ENCODE measurements at regions not wholly inside any gene's neighbourhood (a gene's known extent, or its start where the extent isn't known, plus 50 kb on each side); places are given as distances from the start of the nearest gene placed in this dataset.

- Mint-ChIP-seq H3K36me3 (no peaks in the 10 kb centered on the region), H3K9me3 (no peaks in the 10 kb centered on the region), H3K27ac (no peak overlapping the region)
- ATAC-seq (no peak), DNase-seq (ENCODE audit: low spot score in 2 of 2) (no peak)
These were observed 311.5 kb upstream of the MGAT5 start for GRCh38 chr2:133942398-133942797.

GRCh38 chr2:133943108-133943507 is 310.8 kb upstream of the MGAT5 start:
- DNase-seq (ENCODE audit: low spot score in 2 of 2): no peak
- Mint-ChIP-seq H3K27ac (no peak overlapping the region), H3K9me3 (no peaks in the 10 kb centered on the region), H3K36me3 (no peaks in the 10 kb centered on the region)
- ATAC-seq: no peak

- H3K27ac Mint-ChIP-seq: no peak overlapping the region
These were observed 308.8 kb upstream of the MGAT5 start for GRCh38 chr2:133945089-133945488.

GRCh38 chr2:133947057-133947456 is 306.8 kb upstream of the MGAT5 start:
- no peak overlapping the region for H3K27ac Mint-ChIP-seq
- no peaks in the 10 kb centered on the region for H3K36me3 Mint-ChIP-seq
- no peaks in the 10 kb centered on the region for H3K9me3 Mint-ChIP-seq
- ATAC-seq (no peak), DNase-seq (ENCODE audit: low spot score in 2 of 2) (no peak)

More at GRCh38 chr2:133945089-133945488, 308.8 kb upstream of the MGAT5 start:
- no peak for ATAC-seq
- Mint-ChIP-seq H3K9me3 (no peaks in the 10 kb centered on the region), H3K36me3 (no peaks in the 10 kb centered on the region)
- no peak for DNase-seq (ENCODE audit: low spot score in 2 of 2)

- ATAC-seq: no peak
- no peak for DNase-seq (ENCODE audit: low spot score in 2 of 2)
- H3K36me3 Mint-ChIP-seq: no peaks in the 10 kb centered on the region
- H3K9me3 Mint-ChIP-seq: no peaks in the 10 kb centered on the region
- H3K27ac Mint-ChIP-seq: no peak overlapping the region
These were observed 305.1 kb upstream of the MGAT5 start for GRCh38 chr2:133948610-133949290.

GRCh38 chr2:133949595-133949994 is 304.3 kb upstream of the MGAT5 start:
- no peak for DNase-seq (ENCODE audit: low spot score in 2 of 2)
- no peak for ATAC-seq
- Mint-ChIP-seq H3K27ac (no peak overlapping the region), H3K36me3 (no peaks in the 10 kb centered on the region), H3K9me3 (no peaks in the 10 kb centered on the region)

- H3K9me3 Mint-ChIP-seq: no peaks in the 10 kb centered on the region
- DNase-seq (ENCODE audit: low spot score in 2 of 2): no peak
- H3K36me3 Mint-ChIP-seq: no peaks in the 10 kb centered on the region
- no peak for ATAC-seq
- H3K27ac Mint-ChIP-seq: no peak overlapping the region
These were observed 302.7 kb upstream of the MGAT5 start for GRCh38 chr2:133951209-133951608.

- Mint-ChIP-seq H3K36me3 (no peaks in the 10 kb centered on the region), H3K27ac (peak overlapping the region in 1 of 2 donors; percentile 10), H3K9me3 (no peaks in the 10 kb centered on the region)
- DNase-seq (ENCODE audit: low spot score in 2 of 2) (no peak), ATAC-seq (no peak)
These were observed 301.5 kb upstream of the MGAT5 start for GRCh38 chr2:133952420-133952819.

- Mint-ChIP-seq H3K9me3 (no peaks in the 10 kb centered on the region), H3K27ac (no peak overlapping the region), H3K36me3 (no peaks in the 10 kb centered on the region)
- DNase-seq (ENCODE audit: low spot score in 2 of 2) (no peak), ATAC-seq (no peak)
These were observed 301.0 kb upstream of the MGAT5 start for GRCh38 chr2:133952896-133953295.

GRCh38 chr2:133953524-133953923 is 300.3 kb upstream of the MGAT5 start:
- H3K9me3 Mint-ChIP-seq: no peaks in the 10 kb centered on the region
- DNase-seq (ENCODE audit: low spot score in 2 of 2) (no peak), ATAC-seq (no peak)
- H3K36me3 Mint-ChIP-seq: no peaks in the 10 kb centered on the region
- no peak overlapping the region for H3K27ac Mint-ChIP-seq

GRCh38 chr2:133954636-133955035 is 299.2 kb upstream of the MGAT5 start:
- ATAC-seq (no peak), DNase-seq (ENCODE audit: low spot score in 2 of 2) (no peak)
- Mint-ChIP-seq H3K36me3 (no peaks in the 10 kb centered on the region), H3K9me3 (no peaks in the 10 kb centered on the region), H3K27ac (no peak overlapping the region)

- no peak for DNase-seq (ENCODE audit: low spot score in 2 of 2)
- H3K36me3 Mint-ChIP-seq: no peaks in the 10 kb centered on the region
- no peak for ATAC-seq
- no peaks in the 10 kb centered on the region for H3K9me3 Mint-ChIP-seq
- no peak overlapping the region for H3K27ac Mint-ChIP-seq
These were observed 298.7 kb upstream of the MGAT5 start for GRCh38 chr2:133955169-133955568.

- ATAC-seq (no peak), DNase-seq (ENCODE audit: low spot score in 2 of 2) (no peak)
These were observed 297.4 kb upstream of the MGAT5 start for GRCh38 chr2:133956434-133956935.

GRCh38 chr2:133957724-133958480 is 296.0 kb upstream of the MGAT5 start:
- no peak overlapping the region for H3K27ac Mint-ChIP-seq
- DNase-seq (ENCODE audit: low spot score in 2 of 2): no peak
- no peaks in the 10 kb centered on the region for H3K36me3 Mint-ChIP-seq
- no peak for ATAC-seq
- H3K9me3 Mint-ChIP-seq: no peaks in the 10 kb centered on the region

More at GRCh38 chr2:133956434-133956935, 297.4 kb upstream of the MGAT5 start:
- Mint-ChIP-seq H3K27ac (no peak overlapping the region), H3K9me3 (no peaks in the 10 kb centered on the region), H3K36me3 (no peaks in the 10 kb centered on the region)

- DNase-seq (ENCODE audit: low spot score in 2 of 2): no peak
- ATAC-seq: no peak
- Mint-ChIP-seq H3K36me3 (no peaks in the 10 kb centered on the region), H3K27ac (no peak overlapping the region), H3K9me3 (no peaks in the 10 kb centered on the region)
These were observed 294.8 kb upstream of the MGAT5 start for GRCh38 chr2:133959066-133959465.

- no peak for DNase-seq (ENCODE audit: low spot score in 2 of 2)
- Mint-ChIP-seq H3K9me3 (no peaks in the 10 kb centered on the region), H3K27ac (no peak overlapping the region), H3K36me3 (no peaks in the 10 kb centered on the region)
- no peak for ATAC-seq
These were observed 287.1 kb upstream of the MGAT5 start for GRCh38 chr2:133966720-133967304.

GRCh38 chr2:133967326-133967725 is 286.5 kb upstream of the MGAT5 start:
- H3K36me3 Mint-ChIP-seq: no peaks in the 10 kb centered on the region
- DNase-seq (ENCODE audit: low spot score in 2 of 2) (no peak), ATAC-seq (no peak)
- no peak overlapping the region for H3K27ac Mint-ChIP-seq
- H3K9me3 Mint-ChIP-seq: no peaks in the 10 kb centered on the region

Measured in activated naive CD4-positive, alpha-beta T cell treated with anti-CD3 and anti-CD28 coated beads, Interleukin-2, amount 50 U/mL, for 72 hours (primary cell).